GM21526 (cell line): ENCODE measurements at regions not wholly inside any gene's neighbourhood (a gene's known extent, or its start where the extent isn't known, plus 50 kb on each side); places are given as distances from the start of the nearest gene placed in this dataset.

Experiments
- ATAC-seq: cut with Tn5 transposase; IDR thresholded peaks from one replicate; pipeline ENCODE4 v1.9.1; 2021; ENCODE audit warnings: moderate library complexity; ENCODE audit not compliant: unreplicated experiment, low FRiP score

GRCh38 chr2:54360055-54360792 is 95.9 kb upstream of the SPTBN1 start:
- ATAC-seq = no peak

GRCh38 chr2:54364409-54364808 is 91.7 kb upstream of the SPTBN1 start:
- no peak for ATAC-seq

- ATAC-seq = no peak
These were observed 90.5 kb upstream of the SPTBN1 start for GRCh38 chr2:54365661-54366060.

GRCh38 chr2:54366487-54367280 is 89.4 kb upstream of the SPTBN1 start:
- ATAC-seq = no peak

- no peak for ATAC-seq
These were observed 85.6 kb upstream of the SPTBN1 start for GRCh38 chr2:54370405-54371104.

GRCh38 chr2:54371460-54372065 is 84.6 kb upstream of the SPTBN1 start:
- ATAC-seq = no peak

GRCh38 chr2:54372361-54372760 is 83.8 kb upstream of the SPTBN1 start:
- ATAC-seq = no peak

GRCh38 chr2:54373855-54374254 is 82.3 kb upstream of the SPTBN1 start:
- ATAC-seq = no peak

GRCh38 chr2:54374591-54375364 is 81.3 kb upstream of the SPTBN1 start:
- no peak for ATAC-seq

GRCh38 chr2:54377451-54377850 is 78.7 kb upstream of the SPTBN1 start:
- ATAC-seq = no peak

GRCh38 chr2:54377901-54378493 is 78.1 kb upstream of the SPTBN1 start:
- no peak for ATAC-seq

- no peak for ATAC-seq
These were observed 75.5 kb upstream of the SPTBN1 start for GRCh38 chr2:54380670-54381069.

- ATAC-seq = no peak
These were observed 74.8 kb upstream of the SPTBN1 start for GRCh38 chr2:54381293-54381692.

- ATAC-seq = no peak
These were observed 73.5 kb upstream of the SPTBN1 start for GRCh38 chr2:54382601-54383000.

GRCh38 chr2:54384301-54385203 is 71.6 kb upstream of the SPTBN1 start:
- ATAC-seq = no peak

GRCh38 chr2:54385271-54385670 is 70.9 kb upstream of the SPTBN1 start:
- ATAC-seq = no peak

GRCh38 chr2:54386585-54386984 is 69.5 kb upstream of the SPTBN1 start:
- ATAC-seq = no peak

- ATAC-seq = no peak
These were observed 68.8 kb upstream of the SPTBN1 start for GRCh38 chr2:54387059-54387991.
